ENCODE measurements at regions not wholly inside any gene's neighbourhood (a gene's known extent, or its start where the extent isn't known, plus 50 kb on each side); places are given as distances from the start of the nearest gene placed in this dataset.

DNA sequence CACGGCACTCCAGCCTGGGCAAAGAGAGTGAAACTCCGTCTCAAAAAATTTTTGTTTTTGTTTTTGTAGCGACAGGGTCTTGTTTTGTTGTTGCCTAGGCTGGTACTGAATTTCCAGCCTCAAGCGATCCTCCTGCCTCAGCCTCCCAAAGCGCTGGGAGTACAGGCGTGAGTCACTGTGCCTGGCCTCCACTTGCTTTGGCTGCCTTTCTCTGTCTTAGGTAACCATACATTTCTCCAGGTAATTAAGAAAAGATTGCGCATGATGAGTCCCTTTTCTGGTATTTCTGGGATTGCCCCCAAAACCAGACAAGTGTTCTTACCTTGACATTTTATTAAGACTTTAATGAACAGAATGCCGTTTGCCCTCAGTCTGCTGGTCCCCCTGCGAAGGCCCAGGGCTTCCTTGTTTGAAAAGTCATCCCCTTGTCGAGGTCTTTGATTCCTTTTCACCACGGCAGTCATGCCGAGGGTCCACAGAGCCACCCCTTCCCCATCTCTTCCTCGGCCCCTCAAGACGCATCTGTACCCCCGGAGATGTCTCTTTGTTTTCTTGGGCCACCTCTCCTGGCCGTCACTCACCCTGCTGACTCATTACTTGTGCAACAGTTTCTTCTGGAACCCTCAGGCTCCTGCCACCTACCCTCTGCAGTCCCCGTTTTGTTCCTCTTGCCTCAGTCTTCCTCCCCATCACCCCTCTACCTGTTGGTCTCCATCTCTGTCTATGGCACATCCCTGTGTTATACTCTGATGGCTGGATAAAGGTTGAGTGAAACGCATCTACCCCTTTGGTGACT, 151.0 kb downstream of the SEC14L1 start:
- TF ChIP-seq, protein P1, sequence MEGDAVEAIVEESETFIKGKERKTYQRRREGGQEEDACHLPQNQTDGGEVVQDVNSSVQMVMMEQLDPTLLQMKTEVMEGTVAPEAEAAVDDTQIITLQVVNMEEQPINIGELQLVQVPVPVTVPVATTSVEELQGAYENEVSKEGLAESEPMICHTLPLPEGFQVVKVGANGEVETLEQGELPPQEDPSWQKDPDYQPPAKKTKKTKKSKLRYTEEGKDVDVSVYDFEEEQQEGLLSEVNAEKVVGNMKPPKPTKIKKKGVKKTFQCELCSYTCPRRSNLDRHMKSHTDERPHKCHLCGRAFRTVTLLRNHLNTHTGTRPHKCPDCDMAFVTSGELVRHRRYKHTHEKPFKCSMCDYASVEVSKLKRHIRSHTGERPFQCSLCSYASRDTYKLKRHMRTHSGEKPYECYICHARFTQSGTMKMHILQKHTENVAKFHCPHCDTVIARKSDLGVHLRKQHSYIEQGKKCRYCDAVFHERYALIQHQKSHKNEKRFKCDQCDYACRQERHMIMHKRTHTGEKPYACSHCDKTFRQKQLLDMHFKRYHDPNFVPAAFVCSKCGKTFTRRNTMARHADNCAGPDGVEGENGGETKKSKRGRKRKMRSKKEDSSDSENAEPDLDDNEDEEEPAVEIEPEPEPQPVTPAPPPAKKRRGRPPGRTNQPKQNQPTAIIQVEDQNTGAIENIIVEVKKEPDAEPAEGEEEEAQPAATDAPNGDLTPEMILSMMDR (IDR thresholded peaks at IDR 0.05; ENCODE audit: borderline replicate concordance, control extremely low read depth, extremely low read depth, insufficient read depth, missing control alignments), result no peak
- in situ Hi-C loops (cut with MboI; ENCODE audit: low sequenced_read_pairs, unreplicated experiment), result no loop called here
- no peak for DNase-seq (ENCODE audit: low spot score)

DNA sequence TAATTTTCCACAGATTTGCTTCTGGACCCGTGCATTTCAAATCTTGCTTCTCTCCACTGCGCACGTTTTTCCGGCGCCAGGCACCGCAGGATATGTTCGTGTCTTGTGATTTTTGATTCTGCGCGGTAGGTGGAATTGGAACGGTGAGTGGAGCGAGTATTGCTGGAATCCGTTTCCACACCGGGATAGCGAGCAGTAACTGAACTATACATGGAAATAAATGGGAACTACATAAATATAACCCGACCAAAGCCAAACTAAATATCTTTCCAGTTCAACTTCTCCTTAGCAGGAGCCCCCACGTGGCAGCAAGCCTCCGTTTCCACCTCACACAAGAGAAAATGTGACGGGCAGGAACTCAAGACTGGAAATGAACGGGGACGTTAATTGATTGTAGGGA, 154.0 kb downstream of the SEC14L1 start:
- in situ Hi-C loops (cut with MboI; ENCODE audit: low sequenced_read_pairs, unreplicated experiment), result no loop called here
- no peak for DNase-seq (ENCODE audit: low spot score)
- TF ChIP-seq, protein P1 (IDR thresholded peaks at IDR 0.05; ENCODE audit: borderline replicate concordance, control extremely low read depth, extremely low read depth, insufficient read depth, missing control alignments), result no peak

DNA sequence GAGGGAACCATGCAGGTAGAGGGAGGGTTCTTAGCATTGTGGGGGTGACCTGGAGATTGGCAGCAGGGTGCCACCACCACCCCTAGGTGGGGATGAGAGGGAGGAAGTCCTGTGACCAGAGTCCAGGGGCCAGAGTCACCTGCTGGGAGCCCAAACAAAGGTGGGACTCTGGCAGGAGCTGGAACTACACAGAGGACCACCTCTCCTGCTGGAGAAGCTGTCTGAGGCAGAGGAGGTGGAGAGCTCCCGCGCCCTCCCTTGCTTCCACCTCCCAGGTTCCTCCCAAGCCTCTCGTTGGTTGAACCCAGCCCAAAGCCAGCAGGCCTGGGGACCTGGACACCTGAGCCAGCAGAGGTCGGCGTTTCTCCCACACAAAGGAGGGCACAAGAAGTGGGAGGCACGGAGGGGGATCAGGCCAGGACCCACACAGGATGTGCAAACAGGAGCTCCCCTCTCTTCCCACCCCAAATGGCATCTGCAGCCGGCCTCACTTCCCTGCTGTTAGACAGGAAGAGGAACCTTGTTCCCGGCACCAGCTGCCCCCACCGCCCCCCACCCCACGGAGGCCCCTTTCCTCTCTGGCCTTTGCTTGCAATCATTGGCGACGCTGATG, 154.6 kb downstream of the SEC14L1 start:
- in situ Hi-C loops (cut with MboI; ENCODE audit: low sequenced_read_pairs, unreplicated experiment), result no loop called here
- DNase-seq (ENCODE audit: low spot score), result no peak
- TF ChIP-seq, protein P1 (IDR thresholded peaks at IDR 0.05; ENCODE audit: borderline replicate concordance, control extremely low read depth, extremely low read depth, insufficient read depth, missing control alignments), result no peak

DNA sequence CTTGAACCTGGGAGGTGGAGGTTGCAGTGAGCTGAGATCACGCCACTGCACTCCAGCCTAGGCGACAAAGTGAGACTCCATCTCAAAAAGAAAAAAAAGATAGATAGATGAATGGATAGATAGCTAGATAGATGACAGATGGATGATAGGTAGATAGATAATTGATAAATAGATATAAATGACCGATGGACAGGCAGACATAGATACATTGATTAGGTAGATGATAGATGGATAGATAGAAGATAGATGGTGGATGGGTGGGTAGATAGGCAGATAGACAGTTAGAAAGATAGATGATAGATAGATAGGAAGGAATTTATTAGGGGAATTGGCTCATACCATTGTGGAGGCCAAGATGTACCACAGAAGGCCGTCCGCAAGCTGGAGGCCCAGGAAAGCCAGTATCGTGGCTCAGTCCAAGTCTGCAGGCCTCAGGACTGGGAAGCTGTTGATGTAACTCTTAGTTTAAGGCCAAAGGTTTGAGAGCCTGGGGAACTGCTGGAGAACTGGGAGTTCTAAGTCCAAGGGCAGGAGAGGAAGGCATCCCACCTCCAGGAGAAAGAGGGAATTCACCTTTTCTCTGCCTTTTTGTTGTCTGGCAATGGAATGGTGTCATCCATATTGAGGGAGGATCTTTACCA, 156.1 kb downstream of the SEC14L1 start:
- in situ Hi-C loops (cut with MboI; ENCODE audit: low sequenced_read_pairs, unreplicated experiment), result no loop called here
- TF ChIP-seq, protein P1 (IDR thresholded peaks at IDR 0.05; ENCODE audit: borderline replicate concordance, control extremely low read depth, extremely low read depth, insufficient read depth, missing control alignments), result no peak
- no peak for DNase-seq (ENCODE audit: low spot score)

DNA sequence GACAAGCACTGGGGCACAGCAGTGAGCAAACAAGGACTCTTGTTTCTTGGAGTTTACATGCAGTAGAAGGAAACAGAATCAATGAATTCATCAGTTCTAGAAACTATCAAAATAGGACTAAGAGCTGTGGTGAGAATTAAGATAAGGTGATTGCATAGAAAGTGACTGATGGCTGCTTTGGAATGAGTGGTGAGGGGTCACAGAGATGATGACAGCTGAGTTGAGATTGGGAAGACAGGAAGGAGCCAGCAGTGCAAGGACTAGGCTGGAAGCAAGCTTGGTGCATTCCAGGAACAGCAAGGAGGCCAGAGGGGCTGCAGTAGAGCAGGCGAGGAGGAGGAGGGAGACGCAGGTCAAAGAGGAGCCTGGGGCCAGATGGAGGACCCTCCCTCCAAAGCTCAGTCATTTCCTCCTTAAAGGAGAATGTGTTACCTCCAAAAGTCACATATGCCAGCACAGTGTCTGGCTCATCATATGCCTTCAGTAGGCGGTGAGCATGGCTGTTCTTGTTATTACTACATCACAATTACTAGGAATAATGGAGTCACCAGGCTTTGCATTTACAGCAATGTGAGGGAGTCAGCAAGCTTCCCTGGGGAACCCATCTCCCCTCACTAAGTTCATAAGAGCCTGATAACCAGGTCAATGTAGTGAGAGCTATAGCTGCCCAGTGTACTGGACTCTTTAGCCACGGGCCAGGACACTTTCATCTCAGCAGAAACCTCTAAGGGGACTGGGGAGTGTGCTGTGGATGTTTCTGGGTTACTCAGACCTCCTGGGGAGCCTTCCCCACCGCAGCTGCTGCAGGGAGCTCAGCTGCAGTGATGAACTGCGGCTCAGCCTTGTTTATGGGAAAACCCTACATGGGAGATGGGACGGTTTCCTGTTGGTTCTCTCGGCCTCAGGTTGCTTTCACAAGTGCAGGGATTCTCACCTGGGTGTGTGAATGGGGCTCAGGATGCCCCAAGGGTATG, 157.2 kb downstream of the SEC14L1 start:
- in situ Hi-C loops (cut with MboI; ENCODE audit: low sequenced_read_pairs, unreplicated experiment), result no loop called here
- TF ChIP-seq, protein P1 (IDR thresholded peaks at IDR 0.05; ENCODE audit: borderline replicate concordance, control extremely low read depth, extremely low read depth, insufficient read depth, missing control alignments), result no peak
- no peak for DNase-seq (ENCODE audit: low spot score)

DNA sequence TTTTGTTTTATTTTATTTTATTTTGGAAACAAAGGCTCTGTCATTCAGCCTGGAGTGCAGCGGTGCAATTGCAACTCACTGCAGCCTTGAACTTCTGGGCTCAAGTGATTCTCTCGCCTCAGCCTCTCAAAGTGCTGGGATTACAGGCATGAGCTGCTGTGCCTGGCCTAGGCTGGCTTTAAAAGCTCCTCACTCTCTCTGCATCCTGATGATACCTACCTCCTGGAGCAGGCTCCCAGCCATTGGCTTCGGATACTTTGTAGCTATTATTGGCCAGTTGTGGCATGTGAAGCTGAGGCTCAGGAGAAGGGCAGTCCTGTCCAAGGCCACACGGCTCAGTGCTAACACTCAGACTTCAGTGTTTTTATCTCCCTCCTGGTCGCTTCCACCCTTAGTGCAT, 158.0 kb downstream of the SEC14L1 start:
- in situ Hi-C loops (cut with MboI; ENCODE audit: low sequenced_read_pairs, unreplicated experiment), result no loop called here
- DNase-seq (ENCODE audit: low spot score), result no peak
- TF ChIP-seq, protein P1 (IDR thresholded peaks at IDR 0.05; ENCODE audit: borderline replicate concordance, control extremely low read depth, extremely low read depth, insufficient read depth, missing control alignments), result no peak
